ENCODE measurements at regions not wholly inside any gene's neighbourhood (a gene's known extent, or its start where the extent isn't known, plus 50 kb on each side); places are given as distances from the start of the nearest gene placed in this dataset.

- DNase-seq (ENCODE audit: low spot score) (no peak), ATAC-seq (no peak)
- H4K20me1 ChIP-seq (replicated peaks; ENCODE audit: insufficient read depth): no peaks in the 10 kb centered on the region
- no peaks in the 10 kb centered on the region for H3F3A ChIP-seq (replicated peaks; ENCODE audit: low read depth)
- no peaks in the 10 kb centered on the region for H3K27me3 ChIP-seq (ENCODE audit: insufficient read depth)
- no peak overlapping the region for H3K27ac ChIP-seq (ENCODE audit: low read depth)
- no peak for TF ChIP-seq JUNB (IDR thresholded peaks at IDR 0.05; ENCODE audit: unreplicated experiment)
- TF ChIP-seq NANOG (IDR thresholded peaks at IDR 0.05; ENCODE audit: borderline replicate concordance): no peak
- no peak for TF ChIP-seq CREB1 (CRISPR knock-in tag; IDR thresholded peaks at IDR 0.05; ENCODE audit: low read depth)
- no peak for TF ChIP-seq ZNF331 (CRISPR knock-in tag; IDR thresholded peaks at IDR 0.05; ENCODE audit: low read depth)
- TF ChIP-seq EZH2phosphoT487 (IDR thresholded peaks at IDR 0.05; ENCODE audit: unreplicated experiment): no peak
- no peak for TF ChIP-seq REST (IDR thresholded peaks at IDR 0.05; ENCODE audit: unreplicated experiment)
- TF ChIP-seq, protein P1, sequence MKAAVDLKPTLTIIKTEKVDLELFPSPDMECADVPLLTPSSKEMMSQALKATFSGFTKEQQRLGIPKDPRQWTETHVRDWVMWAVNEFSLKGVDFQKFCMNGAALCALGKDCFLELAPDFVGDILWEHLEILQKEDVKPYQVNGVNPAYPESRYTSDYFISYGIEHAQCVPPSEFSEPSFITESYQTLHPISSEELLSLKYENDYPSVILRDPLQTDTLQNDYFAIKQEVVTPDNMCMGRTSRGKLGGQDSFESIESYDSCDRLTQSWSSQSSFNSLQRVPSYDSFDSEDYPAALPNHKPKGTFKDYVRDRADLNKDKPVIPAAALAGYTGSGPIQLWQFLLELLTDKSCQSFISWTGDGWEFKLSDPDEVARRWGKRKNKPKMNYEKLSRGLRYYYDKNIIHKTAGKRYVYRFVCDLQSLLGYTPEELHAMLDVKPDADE (IDR thresholded peaks at IDR 0.05): no peak
- TF ChIP-seq POLR2AphosphoS5 (IDR thresholded peaks at IDR 0.05; ENCODE audit: low read depth): no peak
- TF ChIP-seq EZH2 (IDR thresholded peaks at IDR 0.05; ENCODE audit: low read depth, unreplicated experiment): no peak
- TF ChIP-seq, protein P2, sequence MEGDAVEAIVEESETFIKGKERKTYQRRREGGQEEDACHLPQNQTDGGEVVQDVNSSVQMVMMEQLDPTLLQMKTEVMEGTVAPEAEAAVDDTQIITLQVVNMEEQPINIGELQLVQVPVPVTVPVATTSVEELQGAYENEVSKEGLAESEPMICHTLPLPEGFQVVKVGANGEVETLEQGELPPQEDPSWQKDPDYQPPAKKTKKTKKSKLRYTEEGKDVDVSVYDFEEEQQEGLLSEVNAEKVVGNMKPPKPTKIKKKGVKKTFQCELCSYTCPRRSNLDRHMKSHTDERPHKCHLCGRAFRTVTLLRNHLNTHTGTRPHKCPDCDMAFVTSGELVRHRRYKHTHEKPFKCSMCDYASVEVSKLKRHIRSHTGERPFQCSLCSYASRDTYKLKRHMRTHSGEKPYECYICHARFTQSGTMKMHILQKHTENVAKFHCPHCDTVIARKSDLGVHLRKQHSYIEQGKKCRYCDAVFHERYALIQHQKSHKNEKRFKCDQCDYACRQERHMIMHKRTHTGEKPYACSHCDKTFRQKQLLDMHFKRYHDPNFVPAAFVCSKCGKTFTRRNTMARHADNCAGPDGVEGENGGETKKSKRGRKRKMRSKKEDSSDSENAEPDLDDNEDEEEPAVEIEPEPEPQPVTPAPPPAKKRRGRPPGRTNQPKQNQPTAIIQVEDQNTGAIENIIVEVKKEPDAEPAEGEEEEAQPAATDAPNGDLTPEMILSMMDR (conservative IDR thresholded peaks at IDR 0.05; ENCODE audit: low read depth in 2 of 2): no peak
- H3K4me1 ChIP-seq (ENCODE audit: insufficient read depth): no peaks in the 10 kb centered on the region
- H3K27me3 Mint-ChIP-seq (ENCODE audit: insufficient read depth, low read depth, poor library complexity): no peaks in the 10 kb centered on the region
- H2AFZ ChIP-seq: no peak overlapping the region
- H3K36me3 Mint-ChIP-seq (ENCODE audit: low read depth): peaks cover 20% of the 10 kb centered on the region
- H3K27ac Mint-ChIP-seq: no peak overlapping the region
- H3K79me2 ChIP-seq (replicated peaks; ENCODE audit: insufficient read depth): no peaks in the 10 kb centered on the region
- H3K4me2 ChIP-seq: no peak overlapping the region
- H3K4me3 Mint-ChIP-seq: no peak overlapping the region
- peaks cover 1% of the 10 kb centered on the region; the same call in 1 of the 2 replicates for H3K36me3 ChIP-seq (ENCODE audit: insufficient read depth)
- H3K4me3 ChIP-seq: no peak overlapping the region
- H3K9me2 ChIP-seq (ENCODE audit: insufficient read depth): peaks cover 10% of the 10 kb centered on the region; the same call in 1 of the 2 replicates
- no peaks in the 10 kb centered on the region for H3K4me1 Mint-ChIP-seq
- H3K9me3 Mint-ChIP-seq: peaks cover 39% of the 10 kb centered on the region
Measured at GRCh38 chr14:40859055-40859454, 747.6 kb upstream of the LRFN5 start.

All from GM23338 (cell line).